NT2/D1 (cell line): ENCODE measurements at regions not wholly inside any gene's neighbourhood (a gene's known extent, or its start where the extent isn't known, plus 50 kb on each side); places are given as distances from the start of the nearest gene placed in this dataset.

Experiments
- DNase-seq: peaks from one replicate; pipeline ENCODE4 v3.0.0-alpha.2; 2011; ENCODE audit warnings: low read depth, low spot score
- H3K27me3 ChIP-seq: 2 replicates; pipeline ENCODE4 v1.6.0; 2011; ENCODE audit warnings: mild to moderate bottlenecking; ENCODE audit not compliant: insufficient read length, insufficient read depth
- H3K36me3 ChIP-seq: 2 replicates; pipeline ENCODE4 v1.6.1; 2011; ENCODE audit warnings: mild to moderate bottlenecking, low read length, mixed read lengths; ENCODE audit not compliant: insufficient read depth, insufficient read length
- H3K4me1 ChIP-seq: 2 replicates; pipeline ENCODE4 v1.5.1; 2011; ENCODE audit not compliant: insufficient read depth, insufficient read length
- H3K4me3 ChIP-seq: 2 replicates; pipeline ENCODE4 v1.5.1; 2011; ENCODE audit warnings: low read depth; ENCODE audit not compliant: insufficient read length
- H3K9ac ChIP-seq: 2 replicates; pipeline ENCODE4 v1.6.0; 2011; ENCODE audit warnings: low read depth; ENCODE audit not compliant: insufficient read length
- H3K9me3 ChIP-seq: 2 replicates; pipeline ENCODE4 v1.5.1; 2011; ENCODE audit warnings: mild to moderate bottlenecking, low read length; ENCODE audit not compliant: insufficient read depth
- SUZ12 ChIP-seq: IDR thresholded peaks from 2 replicates; pipeline ENCODE4 v1.6.1; 2011; ENCODE audit not compliant: insufficient read length, insufficient read depth; ENCODE audit errors: extremely low read depth
- YY1 ChIP-seq: IDR thresholded peaks from 2 replicates; pipeline ENCODE4 v1.6.1; 2011; ENCODE audit not compliant: insufficient read length, insufficient read depth
- ZNF274 ChIP-seq: IDR thresholded peaks from 2 replicates; pipeline ENCODE4 v1.6.1; 2011; ENCODE audit warnings: mild to moderate bottlenecking, low read depth, low read length

DNA sequence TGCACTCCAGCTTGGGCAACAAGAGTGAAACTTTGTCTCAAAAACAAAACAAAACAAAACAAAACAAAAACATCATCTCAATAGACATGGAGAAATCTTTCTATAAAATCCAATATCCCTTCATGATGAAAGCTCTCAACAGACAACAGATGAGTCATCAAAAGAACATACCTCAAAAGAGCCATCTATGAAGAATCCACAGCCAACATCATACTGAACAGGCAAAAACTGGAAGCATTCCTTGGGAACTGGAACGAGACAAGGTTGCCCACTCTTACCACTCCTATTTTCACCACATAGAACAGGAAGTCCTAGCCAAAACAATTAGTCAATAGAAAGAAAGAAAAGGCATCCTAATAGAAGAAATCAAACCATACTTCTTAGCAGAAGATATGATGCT, 77.8 kb upstream of the USP9Y start:
- no peak overlapping the region for H3K9ac ChIP-seq
- no peaks in the 10 kb centered on the region for H3K9me3 ChIP-seq
- no peaks in the 10 kb centered on the region for H3K36me3 ChIP-seq
- no peaks in the 10 kb centered on the region for H3K4me1 ChIP-seq
- DNase-seq: no peak
- no peak for TF ChIP-seq YY1
- no peak overlapping the region for H3K4me3 ChIP-seq
- no peaks in the 10 kb centered on the region for H3K27me3 ChIP-seq

- no peak for DNase-seq
- no peak for TF ChIP-seq ZNF274
- TF ChIP-seq SUZ12: no peak
- TF ChIP-seq YY1: no peak
- no peaks in the 10 kb centered on the region; the same call in 1 of the 2 replicates for H3K9me3 ChIP-seq
Observed at GRCh38 chrY:12642986-12643385, 58.0 kb upstream of the USP9Y start.

GRCh38 chrY:12643693-12644348, 57.2 kb upstream of the USP9Y start:
- H3K27me3 ChIP-seq: no peaks in the 10 kb centered on the region
- no peak for DNase-seq
- H3K4me1 ChIP-seq: no peaks in the 10 kb centered on the region
- H3K4me3 ChIP-seq: no peak overlapping the region
- no peaks in the 10 kb centered on the region for H3K36me3 ChIP-seq
- no peaks in the 10 kb centered on the region; the same call in 1 of the 2 replicates for H3K9me3 ChIP-seq
- H3K9ac ChIP-seq: no peak overlapping the region
- TF ChIP-seq SUZ12 (no peak), ZNF274 (no peak), YY1 (no peak)

More at GRCh38 chrY:12642986-12643385, 58.0 kb upstream of the USP9Y start:
- H3K4me3 ChIP-seq: no peak overlapping the region
- no peaks in the 10 kb centered on the region for H3K36me3 ChIP-seq
- no peak overlapping the region for H3K9ac ChIP-seq
- H3K4me1 ChIP-seq: no peaks in the 10 kb centered on the region
- no peaks in the 10 kb centered on the region for H3K27me3 ChIP-seq

DNA sequence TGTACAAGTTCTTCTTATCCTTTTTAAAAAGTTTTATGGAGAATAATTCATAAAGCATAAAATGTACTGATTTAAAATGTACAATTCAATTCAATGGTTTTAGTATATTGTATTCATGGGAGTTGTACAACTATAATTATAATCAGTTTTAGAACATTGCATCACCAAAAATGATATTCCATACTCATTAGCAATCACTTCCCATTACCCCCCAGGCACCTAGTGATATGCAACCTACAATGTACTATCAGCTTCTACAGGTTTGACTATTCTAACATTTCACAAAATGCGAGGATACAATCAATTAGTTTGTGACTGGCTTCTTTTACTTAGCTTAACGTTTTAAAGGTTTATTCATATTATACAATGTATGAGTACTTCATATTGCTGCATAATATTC, 49.9 kb upstream of the USP9Y start:
- no peaks in the 10 kb centered on the region for H3K4me1 ChIP-seq
- DNase-seq: no peak
- no peak for TF ChIP-seq SUZ12
- no peak for TF ChIP-seq ZNF274
- no peak for TF ChIP-seq YY1
- H3K36me3 ChIP-seq: no peaks in the 10 kb centered on the region
- no peak overlapping the region for H3K4me3 ChIP-seq
- no peaks in the 10 kb centered on the region for H3K9me3 ChIP-seq
- no peaks in the 10 kb centered on the region for H3K27me3 ChIP-seq
- no peak overlapping the region for H3K9ac ChIP-seq
